Keratinocyte (primary cell): ENCODE measurements at regions not wholly inside any gene's neighbourhood (a gene's known extent, or its start where the extent isn't known, plus 50 kb on each side); places are given as distances from the start of the nearest gene placed in this dataset.

Source experiments
- CTCF ChIP-seq, 3 experiments: IDR thresholded peaks in 1 of 3; conservative IDR thresholded peaks in 1 of 3; optimal IDR thresholded peaks in 1 of 3; 2 replicates in 2 of 3; 3 replicates in 1 of 3; pipeline versions ENCODE3 to v1.5.1; 2011; ENCODE audit warnings: low read length in 3 of 3, mild to moderate bottlenecking in 3 of 3, moderate library complexity in 2 of 3, control low read depth in 1 of 3, inconsistent platforms in 1 of 3; ENCODE audit not compliant: insufficient read depth in 2 of 3; ENCODE audit errors: extremely low read depth in 1 of 3
- EZH2 ChIP-seq: IDR thresholded peaks from one replicate; pipeline ENCODE4 v1.6.1; 2012; ENCODE audit warnings: inconsistent platforms, mild to moderate bottlenecking, low read length, moderate library complexity

DNA sequence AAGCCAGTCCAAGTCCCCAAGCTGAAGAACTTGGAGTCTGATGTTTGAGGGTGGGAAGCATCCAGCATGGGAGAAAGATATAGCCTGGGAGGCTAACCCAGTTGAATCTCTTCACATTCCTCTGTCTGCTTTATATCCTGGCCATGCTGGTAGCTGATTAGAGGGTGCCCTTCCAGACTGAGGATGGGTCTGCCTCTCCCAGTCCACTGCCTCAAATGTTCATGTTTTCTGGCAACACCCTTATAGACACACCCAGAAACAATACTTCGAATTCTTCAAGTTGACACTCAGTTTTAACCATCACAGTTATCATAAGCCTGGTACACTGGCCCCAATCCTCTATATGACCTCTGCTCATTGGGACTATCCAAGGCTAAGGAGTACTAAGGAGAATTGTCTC lies 124.1 kb upstream of the WDR1 start:
- no peak for TF ChIP-seq CTCF (optimal IDR thresholded peaks at IDR 0.05 in 1 of 3, IDR thresholded peaks at IDR 0.05 in 1 of 3, conservative IDR thresholded peaks at IDR 0.05 in 1 of 3; ENCODE audit: extremely low read depth in 1 of 3, insufficient read depth in 2 of 3, low read length in 3 of 3)
- TF ChIP-seq EZH2 = no peak
